ENCODE measurements at regions not wholly inside any gene's neighbourhood (a gene's known extent, or its start where the extent isn't known, plus 50 kb on each side); places are given as distances from the start of the nearest gene placed in this dataset.
A peak's percentile ranks its signal among the peaks of the same experiment; 100 is the strongest.

- no peaks in the 10 kb centered on the region for H3K4me1 Mint-ChIP-seq (ENCODE audit: low read depth)
- H3K4me3 Mint-ChIP-seq (ENCODE audit: unreplicated experiment) = no peak overlapping the region
- DNase-seq (ENCODE audit: low spot score) = no peak
- H3K36me3 Mint-ChIP-seq (ENCODE audit: low read depth) = no peaks in the 10 kb centered on the region
- H3K9me3 Mint-ChIP-seq (ENCODE audit: low read depth) = no peaks in the 10 kb centered on the region
- TF ChIP-seq CTCF (IDR thresholded peaks at IDR 0.05) = no peak
- peaks cover 59% of the 10 kb centered on the region for H3K27me3 Mint-ChIP-seq (ENCODE audit: low read depth)
- H3K27ac Mint-ChIP-seq (ENCODE audit: unreplicated experiment) = no peak overlapping the region
These were observed 72.9 kb upstream of the OR5AN1 start for GRCh38 chr11:59285716-59286260.

DNA sequence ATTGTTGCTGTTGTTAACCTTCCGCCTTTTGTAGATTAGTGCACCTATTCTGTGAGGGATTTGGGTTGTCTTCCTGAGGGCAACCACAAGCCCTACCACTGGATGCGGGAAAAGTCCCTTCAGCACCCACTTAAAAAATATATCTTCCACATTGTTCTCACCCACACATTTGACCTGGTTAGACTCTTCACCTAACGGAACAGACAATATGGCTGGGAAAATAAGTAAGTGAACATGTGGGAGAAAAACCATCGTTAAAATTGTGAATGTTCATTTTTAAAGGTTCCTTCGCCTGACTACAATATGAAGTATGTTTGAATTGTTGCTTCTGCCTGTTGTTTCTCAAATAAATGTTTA is 72.0 kb upstream of the MPEG1 start:
- Mint-ChIP-seq H3K4me3 (ENCODE audit: unreplicated experiment) (no peak overlapping the region), H3K27ac (ENCODE audit: unreplicated experiment) (no peak overlapping the region), H3K27me3 (ENCODE audit: low read depth) (peaks cover 58% of the 10 kb centered on the region), H3K4me1 (ENCODE audit: low read depth) (no peaks in the 10 kb centered on the region), H3K36me3 (ENCODE audit: low read depth) (no peaks in the 10 kb centered on the region), H3K9me3 (ENCODE audit: low read depth) (no peaks in the 10 kb centered on the region)
- TF ChIP-seq CTCF (IDR thresholded peaks at IDR 0.05) = peak; percentile 62
- DNase-seq (ENCODE audit: low spot score) = no peak

DNA sequence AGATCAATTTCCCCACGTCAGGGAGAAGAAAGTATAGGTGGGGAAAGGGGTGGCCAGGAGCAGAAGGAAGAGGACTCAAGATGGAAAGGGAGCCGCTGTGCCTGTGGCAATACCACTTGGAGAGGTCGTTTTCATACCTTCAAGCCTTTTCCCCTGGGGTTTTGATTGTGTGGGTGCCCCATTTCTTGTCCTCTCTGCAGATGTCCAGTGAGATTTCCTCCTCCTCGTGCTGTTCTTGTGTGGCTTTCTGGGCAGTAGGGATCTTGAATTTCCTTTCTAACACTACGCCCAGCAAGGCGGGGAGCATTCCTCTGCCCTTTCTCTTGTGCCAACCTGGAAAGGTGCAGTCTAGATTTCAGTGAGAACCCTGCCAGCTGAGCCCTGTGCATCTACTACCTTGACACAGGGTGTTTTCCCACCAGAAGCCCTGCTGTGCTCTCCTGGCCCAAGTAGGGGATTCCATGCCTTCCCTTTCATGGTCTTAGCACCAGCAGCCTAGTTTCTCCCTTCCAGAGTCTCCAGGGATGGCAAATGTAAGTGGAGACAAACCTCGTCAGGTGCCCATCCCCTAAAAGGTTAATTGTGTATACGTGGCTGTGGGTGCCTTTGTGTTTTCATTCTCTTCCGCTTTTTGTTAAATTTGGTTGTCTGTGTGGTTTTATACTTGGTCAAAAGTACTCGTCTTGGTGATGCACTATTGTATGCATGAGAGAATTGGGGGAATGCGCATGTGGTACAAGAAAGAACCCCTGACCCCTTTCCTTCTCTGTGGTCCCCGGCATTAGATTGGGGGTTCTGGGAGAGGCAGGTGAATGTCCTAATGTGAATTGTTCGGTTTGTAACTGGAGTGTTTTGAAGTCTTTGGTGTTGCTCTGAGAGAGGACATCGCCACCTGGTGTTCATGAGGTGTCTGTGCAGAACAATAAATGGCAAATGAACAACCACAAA is 71.4 kb upstream of the MPEG1 start:
- no peaks in the 10 kb centered on the region for H3K4me1 Mint-ChIP-seq (ENCODE audit: low read depth)
- no peaks in the 10 kb centered on the region for H3K36me3 Mint-ChIP-seq (ENCODE audit: low read depth)
- no peak overlapping the region for H3K4me3 Mint-ChIP-seq (ENCODE audit: unreplicated experiment)
- DNase-seq (ENCODE audit: low spot score) = no peak
- H3K27ac Mint-ChIP-seq (ENCODE audit: unreplicated experiment) = no peak overlapping the region
- H3K9me3 Mint-ChIP-seq (ENCODE audit: low read depth) = no peaks in the 10 kb centered on the region
- H3K27me3 Mint-ChIP-seq (ENCODE audit: low read depth) = peaks cover 52% of the 10 kb centered on the region
- TF ChIP-seq CTCF (IDR thresholded peaks at IDR 0.05) = peak; percentile 86

- Mint-ChIP-seq H3K27me3 (ENCODE audit: low read depth) (peaks cover 44% of the 10 kb centered on the region), H3K9me3 (ENCODE audit: low read depth) (no peaks in the 10 kb centered on the region), H3K36me3 (ENCODE audit: low read depth) (no peaks in the 10 kb centered on the region), H3K4me1 (ENCODE audit: low read depth) (no peaks in the 10 kb centered on the region), H3K4me3 (ENCODE audit: unreplicated experiment) (no peak overlapping the region), H3K27ac (ENCODE audit: unreplicated experiment) (no peak overlapping the region)
- no peak for TF ChIP-seq CTCF (IDR thresholded peaks at IDR 0.05)
- DNase-seq (ENCODE audit: low spot score) = no peak
These were observed 70.6 kb upstream of the MPEG1 start for GRCh38 chr11:59283311-59283710.

- Mint-ChIP-seq H3K36me3 (ENCODE audit: low read depth) (peaks cover 1% of the 10 kb centered on the region), H3K4me1 (ENCODE audit: low read depth) (no peaks in the 10 kb centered on the region), H3K4me3 (ENCODE audit: unreplicated experiment) (no peak overlapping the region), H3K9me3 (ENCODE audit: low read depth) (peaks cover 10% of the 10 kb centered on the region), H3K27me3 (ENCODE audit: low read depth) (peaks cover 27% of the 10 kb centered on the region), H3K27ac (ENCODE audit: unreplicated experiment) (no peak overlapping the region)
- no peak for DNase-seq (ENCODE audit: low spot score)
- TF ChIP-seq CTCF (IDR thresholded peaks at IDR 0.05) = no peak
These were observed 68.5 kb upstream of the MPEG1 start for GRCh38 chr11:59281177-59281576.
